Spleen (tissue), 7 donors: ENCODE measurements at regions not wholly inside any gene's neighbourhood (a gene's known extent, or its start where the extent isn't known, plus 50 kb on each side); places are given as distances from the start of the nearest gene placed in this dataset.

ENCODE experiments used
- POLR2AphosphoS5 ChIP-seq, 3 donors: sonication (generic); formaldehyde crosslinking; IDR thresholded peaks; one replicate each; pipeline ENCODE4 v1.5.1; 2017; ENCODE audit warnings: antibody characterized with exemption in 3 of 3
- TF ChIP-seq, protein P1 (sequence below), 11 experiments: fragments of 200-600 bp in 7 of 11; fragments of 450-650 bp in 4 of 11; sonication (generic) in 4 of 11; IDR thresholded peaks in 8 of 11; conservative IDR thresholded peaks in 3 of 11; 1 replicate in 7 of 11; 2 replicates in 4 of 11; pipeline versions ENCODE4 v1.4.0 to v1.8.0; 2016 to 2021; ENCODE audit warnings: antibody characterized with exemption in 11 of 11, inconsistent platforms in 4 of 11, mild to moderate bottlenecking in 1 of 11
- donor health status: DM: no; HTN: no; CAD: no; lungs with moderate emphysema.
- donor health status: DM: no; HTN: no; CAD: no.
- donor health status: DM: no; HTN: no; CAD: no.

DNA sequence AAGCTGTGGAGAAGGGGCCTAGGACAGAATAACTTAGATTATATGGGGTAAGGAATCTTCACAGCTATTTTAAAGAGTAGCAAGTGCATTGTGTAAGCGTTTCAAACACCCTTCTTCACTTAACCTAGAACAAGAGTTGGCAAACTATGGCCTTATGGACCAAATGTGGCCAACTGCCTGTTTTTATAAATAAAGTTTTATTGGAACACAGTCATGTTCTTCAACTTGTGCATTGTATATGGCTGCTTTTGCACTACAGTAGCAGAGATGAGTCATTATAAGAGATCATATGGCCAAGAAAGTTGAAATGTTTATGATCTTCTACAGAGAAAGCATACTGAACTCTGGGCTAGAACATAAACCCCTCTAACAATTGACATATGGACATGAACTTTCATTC lies 187.8 kb downstream of the ETV1 start:
- TF ChIP-seq POLR2AphosphoS5 (IDR thresholded peaks at IDR 0.05), result no peak
- TF ChIP-seq, protein P1, sequence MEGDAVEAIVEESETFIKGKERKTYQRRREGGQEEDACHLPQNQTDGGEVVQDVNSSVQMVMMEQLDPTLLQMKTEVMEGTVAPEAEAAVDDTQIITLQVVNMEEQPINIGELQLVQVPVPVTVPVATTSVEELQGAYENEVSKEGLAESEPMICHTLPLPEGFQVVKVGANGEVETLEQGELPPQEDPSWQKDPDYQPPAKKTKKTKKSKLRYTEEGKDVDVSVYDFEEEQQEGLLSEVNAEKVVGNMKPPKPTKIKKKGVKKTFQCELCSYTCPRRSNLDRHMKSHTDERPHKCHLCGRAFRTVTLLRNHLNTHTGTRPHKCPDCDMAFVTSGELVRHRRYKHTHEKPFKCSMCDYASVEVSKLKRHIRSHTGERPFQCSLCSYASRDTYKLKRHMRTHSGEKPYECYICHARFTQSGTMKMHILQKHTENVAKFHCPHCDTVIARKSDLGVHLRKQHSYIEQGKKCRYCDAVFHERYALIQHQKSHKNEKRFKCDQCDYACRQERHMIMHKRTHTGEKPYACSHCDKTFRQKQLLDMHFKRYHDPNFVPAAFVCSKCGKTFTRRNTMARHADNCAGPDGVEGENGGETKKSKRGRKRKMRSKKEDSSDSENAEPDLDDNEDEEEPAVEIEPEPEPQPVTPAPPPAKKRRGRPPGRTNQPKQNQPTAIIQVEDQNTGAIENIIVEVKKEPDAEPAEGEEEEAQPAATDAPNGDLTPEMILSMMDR (IDR thresholded peaks at IDR 0.05 in 8 of 11, conservative IDR thresholded peaks at IDR 0.05 in 3 of 11), result no peak
